A673 (cell line): ENCODE measurements at regions not wholly inside any gene's neighbourhood (a gene's known extent, or its start where the extent isn't known, plus 50 kb on each side); places are given as distances from the start of the nearest gene placed in this dataset.

Experiments
- BruUV-seq: library from RNA; stranded (reverse); fragments of 400-500 nt; replicated peaks from 2 replicates; lab custom pipeline; 2021; lab: Mats Ljungman, UMichigan
- CTCF ChIA-PET: fragments of 300-600 bp; sonication (Branson Sonifier 250); formaldehyde crosslinking; loops from one replicate; lab custom pipeline; 2022; ENCODE audit warnings: antibody characterized with exemption; lab: Charles Lee
- POLR2A ChIA-PET: fragments of 300-600 bp; sonication (Branson Sonifier 250); formaldehyde crosslinking; loops from one replicate; lab custom pipeline; 2022; ENCODE audit warnings: antibody characterized with exemption; ENCODE audit not compliant: low non-redundant PET; lab: Charles Lee
- DNase-seq: peaks from one replicate; pipeline ENCODE4 v3.0.0-alpha.2; 2015; ENCODE audit warnings: low spot score
- H3K27ac ChIP-seq: fragments of 200-600 bp; sonication (generic); 2 replicates; pipeline ENCODE4 v1.5.1; 2016; ENCODE audit warnings: mixed run types, low read depth, mild to moderate bottlenecking, mixed read lengths, antibody characterized with exemption, low read length; ENCODE audit not compliant: poor library complexity, severe bottlenecking
- H3K27me3 ChIP-seq: fragments of 200-600 bp; sonication (generic); replicated peaks from 2 replicates; pipeline ENCODE4 v1.6.1; 2017; ENCODE audit warnings: mixed run types, low read depth, mild to moderate bottlenecking, mixed read lengths, antibody characterized with exemption, low read length; ENCODE audit not compliant: insufficient read depth, poor library complexity
- H3K36me3 ChIP-seq: fragments of 200-600 bp; sonication (generic); 2 replicates; pipeline ENCODE4 v1.6.1; 2016; ENCODE audit warnings: mixed run types, mild to moderate bottlenecking, mixed read lengths, antibody characterized with exemption, low read length; ENCODE audit not compliant: insufficient read depth, poor library complexity, severe bottlenecking
- H3K4me1 ChIP-seq: fragments of 200-600 bp; sonication (generic); 2 replicates; pipeline ENCODE4 v1.6.1; 2017; ENCODE audit warnings: mixed run types, mild to moderate bottlenecking, mixed read lengths, antibody characterized with exemption, low read length; ENCODE audit not compliant: insufficient read depth, poor library complexity, severe bottlenecking
- H3K4me3 ChIP-seq: fragments of 200-600 bp; sonication (generic); 2 replicates; pipeline ENCODE4 v1.5.1; 2016; ENCODE audit warnings: low read depth, mixed run types, mild to moderate bottlenecking, mixed read lengths, low read length; ENCODE audit not compliant: poor library complexity, severe bottlenecking
- H3K9me3 ChIP-seq: fragments of 200-600 bp; sonication (generic); 2 replicates; pipeline ENCODE4 v1.6.1; 2016; ENCODE audit warnings: mixed run types, low read depth, mild to moderate bottlenecking, mixed read lengths, antibody characterized with exemption, low read length; ENCODE audit not compliant: poor library complexity, severe bottlenecking
- CTCF ChIP-seq: fragments of 300-800, 200-600 bp; sonication (generic); conservative IDR thresholded peaks from 2 replicates; pipeline ENCODE4 v1.5.1; 2017; ENCODE audit warnings: low read depth, mild to moderate bottlenecking, antibody characterized with exemption, low read length, moderate library complexity, mixed read lengths
- EZH2 ChIP-seq: fragments of 200-600 bp; sonication (generic); IDR thresholded peaks from 2 replicates; pipeline ENCODE4 v1.6.1; 2017; ENCODE audit warnings: borderline replicate concordance, low read depth, mild to moderate bottlenecking, mixed read lengths, antibody characterized with exemption, low read length; ENCODE audit not compliant: poor library complexity, severe bottlenecking
- intact Hi-C: fragments of 100-400 bp; cut with micrococcal nuclease; formaldehyde crosslinking; loops from one replicate; pipeline ENCODE4 v1.10.0; 2022; ENCODE audit not compliant: unreplicated experiment

- intact Hi-C loops: no loop called here
- H3K27ac ChIP-seq: no peak overlapping the region
- no peaks in the 10 kb centered on the region for H3K36me3 ChIP-seq
- no peak for DNase-seq
- H3K9me3 ChIP-seq: no peaks in the 10 kb centered on the region
- H3K4me3 ChIP-seq: no peak overlapping the region
- H3K4me1 ChIP-seq: no peaks in the 10 kb centered on the region
- ChIA-PET CTCF (no interaction called here), POLR2A (no interaction called here)
- TF ChIP-seq EZH2 (no peak), CTCF (no peak)
- BruUV-seq: no TSS peak
- H3K27me3 ChIP-seq: peaks cover 4% of the 10 kb centered on the region
Measured at GRCh38 chr7:21194936-21195335, 232.9 kb upstream of the SP4 start.

GRCh38 chr7:21198921-21199320, 229.0 kb upstream of the SP4 start:
- Histone ChIP-seq H3K36me3 (no peaks in the 10 kb centered on the region), H3K4me3 (no peak overlapping the region), H3K27ac (no peak overlapping the region), H3K9me3 (no peaks in the 10 kb centered on the region), H3K27me3 (peaks cover 11% of the 10 kb centered on the region), H3K4me1 (no peaks in the 10 kb centered on the region)
- CTCF ChIA-PET: no interaction called here
- DNase-seq: no peak
- TF ChIP-seq EZH2 (no peak), CTCF (no peak)
- intact Hi-C loops: no loop called here
- POLR2A ChIA-PET: no interaction called here
- BruUV-seq: no TSS peak

- DNase-seq: no peak
- TF ChIP-seq EZH2: no peak
- no peak for TF ChIP-seq CTCF
- Histone ChIP-seq H3K27me3 (peaks cover 14% of the 10 kb centered on the region), H3K4me3 (no peak overlapping the region), H3K4me1 (no peaks in the 10 kb centered on the region), H3K36me3 (no peaks in the 10 kb centered on the region), H3K27ac (no peak overlapping the region), H3K9me3 (no peaks in the 10 kb centered on the region)
- ChIA-PET CTCF (no interaction called here), POLR2A (no interaction called here)
- intact Hi-C loops: no loop called here
- BruUV-seq: no TSS peak
Measured at GRCh38 chr7:21200503-21200902, 227.4 kb upstream of the SP4 start.
